ENCODE measurements at regions not wholly inside any gene's neighbourhood (a gene's known extent, or its start where the extent isn't known, plus 50 kb on each side); places are given as distances from the start of the nearest gene placed in this dataset.

- no peak for TF ChIP-seq E2F5 (CRISPR knock-in tag; conservative IDR thresholded peaks at IDR 0.05)
- peak; percentile 68; the same call in 1 of the 2 replicates for TF ChIP-seq MIER3 (CRISPR knock-in tag; IDR thresholded peaks at IDR 0.05; ENCODE audit: borderline replicate concordance)
- no peak for TF ChIP-seq ZNF816 (CRISPR knock-in tag; IDR thresholded peaks at IDR 0.05; ENCODE audit: borderline replicate concordance)
- peak; percentile 80 for TF ChIP-seq SAP130 (CRISPR knock-in tag; IDR thresholded peaks at IDR 0.05; ENCODE audit: low read depth)
- no peak for TF ChIP-seq ZNF691 (CRISPR knock-in tag; IDR thresholded peaks at IDR 0.05; ENCODE audit: borderline replicate concordance, low read depth)
- no peak for TF ChIP-seq PAX8 (CRISPR knock-in tag; IDR thresholded peaks at IDR 0.05; ENCODE audit: borderline replicate concordance)
- TF ChIP-seq ZBTB42 (CRISPR knock-in tag; IDR thresholded peaks at IDR 0.05): 0 out of 2 replicates have a peak, but pooled peaks have one; percentile 52
- TF ChIP-seq FOXA1 (IDR thresholded peaks at IDR 0.05): no peak
- TF ChIP-seq FOXA1 (CRISPR knock-in tag; IDR thresholded peaks at IDR 0.05): peak; percentile 87
- TF ChIP-seq SMC3 (IDR thresholded peaks at IDR 0.05; ENCODE audit: low read length): no peak; the same call in 1 of the 2 replicates
- peak; percentile 53; the same call in 1 of the 2 replicates for TF ChIP-seq SIX1 (CRISPR knock-in tag; IDR thresholded peaks at IDR 0.05; ENCODE audit: borderline replicate concordance)
- TF ChIP-seq HMGXB4 (CRISPR knock-in tag; IDR thresholded peaks at IDR 0.05; ENCODE audit: borderline replicate concordance in 1 of 2, low read depth in 1 of 2): no peak
- TF ChIP-seq STAT6 (CRISPR knock-in tag; IDR thresholded peaks at IDR 0.05; ENCODE audit: borderline replicate concordance): no peak
- no peak for TF ChIP-seq ZNF782 (CRISPR knock-in tag; IDR thresholded peaks at IDR 0.05; ENCODE audit: borderline replicate concordance)
- no peak for TF ChIP-seq JARID2 (CRISPR knock-in tag; IDR thresholded peaks at IDR 0.05; ENCODE audit: insufficient replicate concordance)
- TF ChIP-seq FOSL2 (CRISPR knock-in tag; IDR thresholded peaks at IDR 0.05): peak; percentile 72
- TF ChIP-seq ZNF510 (CRISPR knock-in tag; IDR thresholded peaks at IDR 0.05; ENCODE audit: low read depth): peak; percentile 62; the same call in 1 of the 2 replicates
- no peak for TF ChIP-seq RORA (CRISPR knock-in tag; IDR thresholded peaks at IDR 0.05)
- TF ChIP-seq HNF4A (CRISPR knock-in tag; IDR thresholded peaks at IDR 0.05): peak; percentile 86
- TF ChIP-seq GFI1 (CRISPR knock-in tag; IDR thresholded peaks at IDR 0.05; ENCODE audit: borderline replicate concordance): peak; percentile 100
- no peak for TF ChIP-seq ZNF180 (CRISPR knock-in tag; IDR thresholded peaks at IDR 0.05; ENCODE audit: borderline replicate concordance, low read depth)
- peak; percentile 49; the same call in 1 of the 2 replicates for TF ChIP-seq TFAP4 (IDR thresholded peaks at IDR 0.05; ENCODE audit: borderline replicate concordance, low read depth)
Measured at GRCh38 chr5:124580925-124581737, 165.3 kb downstream of the ZNF608 start (continued).
